Ectodermal cell (in vitro differentiated cells): ENCODE measurements at regions not wholly inside any gene's neighbourhood (a gene's known extent, or its start where the extent isn't known, plus 50 kb on each side); places are given as distances from the start of the nearest gene placed in this dataset.

Experiments
- H3K27ac ChIP-seq: 2 replicates; pipeline ENCODE4 v1.7.0; 2013; ENCODE audit warnings: mild to moderate bottlenecking, low read depth, low read length; ENCODE audit not compliant: insufficient read depth, poor library complexity, severe bottlenecking
- H3K27me3 ChIP-seq: 2 replicates; pipeline ENCODE4 v1.7.0; 2013; ENCODE audit warnings: mild to moderate bottlenecking, low read length; ENCODE audit not compliant: insufficient read depth, control insufficient read depth, poor library complexity, severe bottlenecking
- H3K36me3 ChIP-seq: one replicate; pipeline ENCODE4 v1.7.0; 2013; ENCODE audit warnings: low read length; ENCODE audit not compliant: control insufficient read depth, insufficient read depth
- H3K4me1 ChIP-seq: one replicate; pipeline ENCODE4 v1.7.0; 2013; ENCODE audit warnings: low read length; ENCODE audit not compliant: control insufficient read depth, insufficient read depth
- H3K4me3 ChIP-seq: 2 replicates; pipeline ENCODE4 v1.7.0; 2013; ENCODE audit warnings: low read depth, low read length, control low read depth; ENCODE audit not compliant: insufficient read depth
- H3K9me3 ChIP-seq: 2 replicates; pipeline ENCODE4 v1.7.0; 2013; ENCODE audit warnings: mild to moderate bottlenecking, low read length, moderate library complexity; ENCODE audit not compliant: control insufficient read depth
- WGBS, 2 experiments: methylation state at CpG; one replicate each; pipeline ENCODE4 v1.1.7; 2013; ENCODE audit warnings: missing lambda C conversion rate in 2 of 2; 5-methylcytosine and 5-hydroxymethylcytosine counted together

- Histone ChIP-seq H3K4me1 (no peaks in the 10 kb centered on the region), H3K9me3 (no peaks in the 10 kb centered on the region), H3K27me3 (no peaks in the 10 kb centered on the region), H3K27ac (no peak overlapping the region), H3K36me3 (no peaks in the 10 kb centered on the region), H3K4me3 (no peak overlapping the region)
- 92 to 93% methylated on average over 1 of the region's 2 CpGs for WGBS, 2 experiments
Measured at GRCh38 chr14:53496668-53497067, 343.5 kb upstream of the DDHD1 start.

- Histone ChIP-seq H3K4me1 (no peaks in the 10 kb centered on the region), H3K4me3 (no peak overlapping the region), H3K27me3 (no peaks in the 10 kb centered on the region), H3K27ac (no peak overlapping the region), H3K36me3 (no peaks in the 10 kb centered on the region), H3K9me3 (no peaks in the 10 kb centered on the region)
- WGBS, 2 experiments = 94 to 96% methylated on average over 7 to 9 of the region's 9 CpGs
Measured at GRCh38 chr14:53495846-53496343, 342.8 kb upstream of the DDHD1 start.

- Histone ChIP-seq H3K9me3 (no peaks in the 10 kb centered on the region), H3K4me3 (no peak overlapping the region), H3K27ac (no peak overlapping the region), H3K36me3 (no peaks in the 10 kb centered on the region), H3K27me3 (no peaks in the 10 kb centered on the region), H3K4me1 (no peaks in the 10 kb centered on the region)
- 100% methylated on average over 1 of the region's 1 CpG for WGBS, 2 experiments
Measured at GRCh38 chr14:53494587-53494986, 341.5 kb upstream of the DDHD1 start.

GRCh38 chr14:53493860-53494259 lies 340.7 kb upstream of the DDHD1 start:
- Histone ChIP-seq H3K9me3 (no peaks in the 10 kb centered on the region), H3K27me3 (no peaks in the 10 kb centered on the region), H3K36me3 (no peaks in the 10 kb centered on the region), H3K4me1 (no peaks in the 10 kb centered on the region), H3K27ac (no peak overlapping the region), H3K4me3 (no peak overlapping the region)
- WGBS, 2 experiments = 91 to 96% methylated on average over 1 of the region's 1 CpG

GRCh38 chr14:53493320-53493719 lies 340.2 kb upstream of the DDHD1 start:
- WGBS, 2 experiments = 87% methylated on average over 2 of the region's 2 CpGs; no CpG with 5 or more reads in 1 of the 2 experiments
- H3K4me1 ChIP-seq = no peaks in the 10 kb centered on the region
- H3K36me3 ChIP-seq = no peaks in the 10 kb centered on the region
- H3K9me3 ChIP-seq = no peaks in the 10 kb centered on the region
- no peak overlapping the region for H3K27ac ChIP-seq
- H3K4me3 ChIP-seq = no peak overlapping the region
- H3K27me3 ChIP-seq = no peaks in the 10 kb centered on the region

- H3K9me3 ChIP-seq = no peaks in the 10 kb centered on the region
- H3K27ac ChIP-seq = no peak overlapping the region
- no peaks in the 10 kb centered on the region for H3K4me1 ChIP-seq
- 98 to 100% methylated on average over 1 to 4 of the region's 5 CpGs for WGBS, 2 experiments
- H3K27me3 ChIP-seq = no peaks in the 10 kb centered on the region
- H3K4me3 ChIP-seq = no peak overlapping the region
- no peaks in the 10 kb centered on the region for H3K36me3 ChIP-seq
Measured at GRCh38 chr14:53491884-53492277, 338.8 kb upstream of the DDHD1 start.

- H3K4me1 ChIP-seq = no peaks in the 10 kb centered on the region
- no peaks in the 10 kb centered on the region for H3K27me3 ChIP-seq
- H3K9me3 ChIP-seq = no peaks in the 10 kb centered on the region
- no peak overlapping the region for H3K4me3 ChIP-seq
- 97 to 100% methylated on average over 1 to 2 of the region's 3 CpGs for WGBS, 2 experiments
- H3K36me3 ChIP-seq = no peaks in the 10 kb centered on the region
- no peak overlapping the region for H3K27ac ChIP-seq
Measured at GRCh38 chr14:53491256-53491883, 338.2 kb upstream of the DDHD1 start.

GRCh38 chr14:53478174-53478573 lies 325.1 kb upstream of the DDHD1 start:
- H3K36me3 ChIP-seq = no peaks in the 10 kb centered on the region
- no peaks in the 10 kb centered on the region for H3K4me1 ChIP-seq
- H3K4me3 ChIP-seq = no peak overlapping the region
- H3K27me3 ChIP-seq = no peaks in the 10 kb centered on the region
- WGBS, 2 experiments = 76 to 84% methylated on average over 1 of the region's 1 CpG
- no peaks in the 10 kb centered on the region for H3K9me3 ChIP-seq
- H3K27ac ChIP-seq = no peak overlapping the region

GRCh38 chr14:53473480-53473879 lies 320.4 kb upstream of the DDHD1 start:
- no peaks in the 10 kb centered on the region for H3K4me1 ChIP-seq

GRCh38 chr14:53472306-53472705 lies 319.2 kb upstream of the DDHD1 start:
- Histone ChIP-seq H3K4me3 (no peak overlapping the region), H3K9me3 (no peaks in the 10 kb centered on the region), H3K36me3 (no peaks in the 10 kb centered on the region), H3K27ac (no peak overlapping the region), H3K4me1 (no peaks in the 10 kb centered on the region), H3K27me3 (no peaks in the 10 kb centered on the region)

More at GRCh38 chr14:53473480-53473879, 320.4 kb upstream of the DDHD1 start:
- Histone ChIP-seq H3K9me3 (no peaks in the 10 kb centered on the region), H3K27me3 (no peaks in the 10 kb centered on the region), H3K4me3 (no peak overlapping the region), H3K36me3 (no peaks in the 10 kb centered on the region), H3K27ac (no peak overlapping the region)
- 94 to 100% methylated on average over 1 of the region's 1 CpG for WGBS, 2 experiments
